PFSK-1 (cell line): ENCODE measurements at regions not wholly inside any gene's neighbourhood (a gene's known extent, or its start where the extent isn't known, plus 50 kb on each side); places are given as distances from the start of the nearest gene placed in this dataset.

Experiments
- FOXP2 ChIP-seq: optimal IDR thresholded peaks from 2 replicates; pipeline ENCODE3; 2011; ENCODE audit warnings: borderline replicate concordance, control low read depth, inconsistent platforms; ENCODE audit not compliant: insufficient read depth; ENCODE audit errors: extremely low read length, extremely low read depth
- POLR2AphosphoS5 ChIP-seq: IDR thresholded peaks from 2 replicates; pipeline ENCODE4 v1.6.1; 2012; ENCODE audit warnings: low read depth, mild to moderate bottlenecking, control low read depth, low read length, moderate library complexity
- SIN3A ChIP-seq: IDR thresholded peaks from 2 replicates; pipeline ENCODE4 v1.6.1; 2012; ENCODE audit warnings: mild to moderate bottlenecking, low read length, moderate library complexity, borderline replicate concordance; ENCODE audit not compliant: insufficient read depth
- TAF1 ChIP-seq: IDR thresholded peaks from 2 replicates; pipeline ENCODE4 v1.6.1; 2012; ENCODE audit warnings: low read length, control low read depth, borderline replicate concordance; ENCODE audit not compliant: insufficient read depth
- TF ChIP-seq, protein P1 (sequence below), 2 experiments: IDR thresholded peaks; 2 replicates each; pipeline versions ENCODE4 v1.6.1 to v1.8.0; 2011 to 2012; ENCODE audit warnings: low read depth in 2 of 2, low read length in 2 of 2, control low read depth in 1 of 2, inconsistent platforms in 1 of 2, mild to moderate bottlenecking in 1 of 2, moderate library complexity in 1 of 2; ENCODE audit not compliant: insufficient read depth in 1 of 2

DNA sequence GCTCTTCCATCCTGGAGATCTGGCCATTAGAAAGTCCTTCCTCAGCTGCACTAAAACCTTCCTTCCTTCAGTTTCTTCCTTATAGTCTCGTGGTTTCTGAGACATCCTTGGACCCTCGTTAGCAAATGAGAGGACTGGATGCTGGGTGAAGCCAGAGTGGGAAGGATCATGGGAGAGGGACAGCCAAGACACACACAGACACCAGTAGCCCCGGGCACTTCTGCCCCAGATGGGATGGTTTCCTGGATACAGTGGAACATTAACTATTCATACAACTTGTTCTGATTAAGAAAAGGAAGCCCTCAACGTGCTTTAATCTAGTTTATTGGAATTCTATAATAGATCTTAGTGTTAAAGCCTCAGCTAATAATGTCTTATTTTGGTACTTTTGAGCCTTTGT, 125.5 kb downstream of the SEC61B start:
- TF ChIP-seq FOXP2 (no peak), SIN3A (no peak), POLR2AphosphoS5 (no peak)

DNA sequence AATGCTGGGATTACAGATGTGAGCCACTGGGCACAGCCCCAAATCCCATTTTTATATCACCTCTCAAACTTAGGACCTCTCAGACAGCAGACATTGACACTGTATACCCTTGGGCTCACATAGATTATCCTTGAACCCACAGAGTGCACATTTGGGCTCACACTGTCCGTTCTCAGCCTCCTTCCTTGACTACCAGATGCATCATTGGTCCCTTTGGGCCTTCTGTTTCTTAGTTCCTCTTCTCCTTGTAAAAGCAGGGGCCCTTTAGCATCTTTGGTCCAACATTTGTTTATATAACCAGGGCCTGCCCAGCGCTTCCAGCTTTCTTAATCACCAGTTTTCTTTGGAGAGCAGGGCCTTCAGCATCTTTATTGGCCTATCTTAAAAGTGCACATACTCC, 126.2 kb downstream of the SEC61B start:
- no peak for TF ChIP-seq SIN3A
- TF ChIP-seq FOXP2 = no peak
- TF ChIP-seq TAF1 = no peak
- TF ChIP-seq, protein P1, sequence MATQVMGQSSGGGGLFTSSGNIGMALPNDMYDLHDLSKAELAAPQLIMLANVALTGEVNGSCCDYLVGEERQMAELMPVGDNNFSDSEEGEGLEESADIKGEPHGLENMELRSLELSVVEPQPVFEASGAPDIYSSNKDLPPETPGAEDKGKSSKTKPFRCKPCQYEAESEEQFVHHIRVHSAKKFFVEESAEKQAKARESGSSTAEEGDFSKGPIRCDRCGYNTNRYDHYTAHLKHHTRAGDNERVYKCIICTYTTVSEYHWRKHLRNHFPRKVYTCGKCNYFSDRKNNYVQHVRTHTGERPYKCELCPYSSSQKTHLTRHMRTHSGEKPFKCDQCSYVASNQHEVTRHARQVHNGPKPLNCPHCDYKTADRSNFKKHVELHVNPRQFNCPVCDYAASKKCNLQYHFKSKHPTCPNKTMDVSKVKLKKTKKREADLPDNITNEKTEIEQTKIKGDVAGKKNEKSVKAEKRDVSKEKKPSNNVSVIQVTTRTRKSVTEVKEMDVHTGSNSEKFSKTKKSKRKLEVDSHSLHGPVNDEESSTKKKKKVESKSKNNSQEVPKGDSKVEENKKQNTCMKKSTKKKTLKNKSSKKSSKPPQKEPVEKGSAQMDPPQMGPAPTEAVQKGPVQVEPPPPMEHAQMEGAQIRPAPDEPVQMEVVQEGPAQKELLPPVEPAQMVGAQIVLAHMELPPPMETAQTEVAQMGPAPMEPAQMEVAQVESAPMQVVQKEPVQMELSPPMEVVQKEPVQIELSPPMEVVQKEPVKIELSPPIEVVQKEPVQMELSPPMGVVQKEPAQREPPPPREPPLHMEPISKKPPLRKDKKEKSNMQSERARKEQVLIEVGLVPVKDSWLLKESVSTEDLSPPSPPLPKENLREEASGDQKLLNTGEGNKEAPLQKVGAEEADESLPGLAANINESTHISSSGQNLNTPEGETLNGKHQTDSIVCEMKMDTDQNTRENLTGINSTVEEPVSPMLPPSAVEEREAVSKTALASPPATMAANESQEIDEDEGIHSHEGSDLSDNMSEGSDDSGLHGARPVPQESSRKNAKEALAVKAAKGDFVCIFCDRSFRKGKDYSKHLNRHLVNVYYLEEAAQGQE (IDR thresholded peaks at IDR 0.05; ENCODE audit: insufficient read depth in 1 of 2, low read depth in 2 of 2, low read length in 2 of 2) = no peak
- TF ChIP-seq POLR2AphosphoS5 = no peak

DNA sequence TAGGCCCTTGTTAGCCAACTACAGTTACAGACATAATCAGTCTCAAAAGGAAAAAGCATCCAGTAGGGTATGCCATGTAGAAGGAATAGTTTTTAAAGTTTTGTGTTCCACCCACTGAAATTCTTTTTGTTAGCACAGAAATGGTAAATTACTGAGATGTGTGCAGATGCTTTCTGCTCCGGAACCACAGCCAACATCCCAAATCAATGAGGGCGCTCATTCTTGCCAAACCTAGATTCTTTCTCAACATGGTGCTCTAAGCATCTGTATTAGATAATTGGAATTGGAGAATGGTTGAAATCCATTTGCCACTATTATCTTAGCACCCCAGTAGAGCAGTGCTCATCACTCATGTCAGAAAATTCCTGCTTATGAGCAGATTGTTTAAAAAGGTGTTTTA, 127.8 kb downstream of the SEC61B start:
- no peak for TF ChIP-seq SIN3A
- no peak for TF ChIP-seq POLR2AphosphoS5
- TF ChIP-seq, protein P1 (IDR thresholded peaks at IDR 0.05; ENCODE audit: insufficient read depth in 1 of 2, low read depth in 2 of 2, low read length in 2 of 2) = no peak
- no peak for TF ChIP-seq TAF1
- TF ChIP-seq FOXP2 = no peak

DNA sequence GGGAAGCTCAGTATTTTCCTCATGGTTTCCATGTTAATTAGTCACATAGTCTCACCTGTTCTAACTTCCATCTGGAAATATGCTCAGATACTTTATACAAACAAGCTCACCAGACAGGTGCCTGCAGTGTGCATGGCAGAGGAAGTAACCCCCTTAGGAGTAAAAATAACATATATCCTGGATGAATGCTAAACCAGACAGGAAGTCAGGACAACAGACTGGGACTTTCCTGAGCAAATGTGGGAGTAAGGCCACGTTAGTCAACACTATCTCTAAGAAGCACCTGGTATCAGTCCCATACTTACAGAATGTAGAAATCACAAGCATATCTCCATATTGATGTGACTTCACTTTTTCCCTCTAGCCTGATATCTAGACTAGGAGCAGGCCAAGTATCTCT, 128.4 kb downstream of the SEC61B start:
- TF ChIP-seq, protein P1 (IDR thresholded peaks at IDR 0.05; ENCODE audit: insufficient read depth in 1 of 2, low read depth in 2 of 2, low read length in 2 of 2) = no peak
- no peak for TF ChIP-seq FOXP2
- no peak for TF ChIP-seq SIN3A
- TF ChIP-seq POLR2AphosphoS5 = no peak
- no peak for TF ChIP-seq TAF1

DNA sequence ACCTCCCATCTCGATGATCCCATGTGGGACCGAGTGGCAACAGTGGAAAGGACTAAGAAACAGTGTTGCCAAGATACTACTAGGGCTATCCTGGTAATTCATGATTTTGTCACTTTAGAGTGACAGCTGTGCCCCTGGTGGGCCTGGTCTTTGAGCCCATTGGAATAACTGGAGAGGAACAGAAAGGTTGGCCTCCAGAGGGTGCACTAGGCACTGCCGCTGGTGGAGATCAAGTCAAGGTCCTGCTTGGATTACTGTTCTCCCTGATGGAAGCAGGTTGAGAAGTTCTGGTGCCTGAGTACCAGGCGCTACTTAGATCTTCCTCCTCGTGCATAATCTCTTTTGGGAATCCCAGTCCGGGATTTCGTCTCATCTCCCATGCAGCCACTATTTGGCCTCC, 129.6 kb downstream of the SEC61B start:
- no peak for TF ChIP-seq FOXP2
- no peak for TF ChIP-seq TAF1

DNA sequence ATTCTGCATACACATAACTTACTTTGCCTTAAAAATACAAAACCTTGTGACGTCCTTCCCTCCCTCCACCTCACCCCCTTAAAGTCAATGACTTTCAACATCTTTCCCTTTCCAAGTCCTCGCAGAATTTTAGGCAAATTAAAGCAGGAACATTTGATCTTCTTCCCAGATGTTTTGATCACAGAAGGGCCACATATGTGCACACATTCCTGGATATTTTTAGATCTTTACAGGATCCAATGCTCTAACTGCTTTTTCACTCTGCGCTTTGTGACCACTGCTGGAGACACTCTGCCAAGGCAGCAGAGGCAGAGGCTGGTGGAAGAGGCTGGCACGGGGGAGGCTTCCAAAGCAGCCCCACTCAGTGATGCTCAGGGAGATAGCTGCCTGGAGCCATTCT, 130.7 kb downstream of the SEC61B start:
- TF ChIP-seq, protein P1 (IDR thresholded peaks at IDR 0.05; ENCODE audit: insufficient read depth in 1 of 2, low read depth in 2 of 2, low read length in 2 of 2) = no peak
- TF ChIP-seq POLR2AphosphoS5 (no peak), SIN3A (no peak), FOXP2 (no peak), TAF1 (no peak)
